OCI-LY7 (cell line): ENCODE measurements at regions not wholly inside any gene's neighbourhood (a gene's known extent, or its start where the extent isn't known, plus 50 kb on each side); places are given as distances from the start of the nearest gene placed in this dataset.
"Not testable (repeated sequence)": the region's sequence is repeated elsewhere in the genome, so short reads cannot be mapped to it uniquely, and the experiment has no call there.

Experiments
- BruUV-seq: library from RNA; stranded (reverse); fragments of 400-500 nt; replicated peaks from 2 replicates; lab custom pipeline; 2021; lab: Mats Ljungman, UMichigan
- CTCF ChIA-PET: fragments of 300-600 bp; sonication (Branson Sonifier 250); formaldehyde crosslinking; loops from one replicate; lab custom pipeline; 2022; ENCODE audit warnings: antibody characterized with exemption; ENCODE audit not compliant: unreplicated experiment; lab: Charles Lee
- POLR2A ChIA-PET: fragments of 300-600 bp; sonication (Branson Sonifier 250); formaldehyde crosslinking; loops from one replicate; lab custom pipeline; 2022; ENCODE audit warnings: antibody characterized with exemption; lab: Charles Lee
- DNase-seq: peaks from one replicate; pipeline ENCODE4 v3.0.0-alpha.2; 2015; ENCODE audit warnings: low spot score
- H2AFZ ChIP-seq: fragments of 200-600 bp; sonication (generic), shearing (Covaris generic); 2 replicates; pipeline ENCODE4 v1.6.1; 2014; ENCODE audit warnings: mild to moderate bottlenecking, antibody characterized with exemption, low read length, moderate library complexity
- H3K27ac ChIP-seq: fragments of 200-600 bp; sonication (generic); 2 replicates; pipeline ENCODE4 v1.5.1; 2014; ENCODE audit warnings: mixed run types, low read depth, mild to moderate bottlenecking, moderate library complexity, low read length, inconsistent platforms; ENCODE audit not compliant: poor library complexity, severe bottlenecking
- H3K36me3 ChIP-seq: fragments of 200-600 bp; sonication (generic); 2 replicates; pipeline ENCODE4 v1.6.1; 2014; ENCODE audit warnings: mild to moderate bottlenecking, antibody characterized with exemption, low read length, moderate library complexity, mixed read lengths; ENCODE audit not compliant: insufficient read depth
- H3K4me1 ChIP-seq: fragments of 200-600 bp; sonication (generic); 2 replicates; pipeline ENCODE4 v1.5.1; 2014; ENCODE audit warnings: mild to moderate bottlenecking, low read length; ENCODE audit not compliant: insufficient read depth, poor library complexity, severe bottlenecking
- H3K4me2 ChIP-seq: fragments of 200-600 bp; sonication (generic); 2 replicates; pipeline ENCODE4 v1.6.1; 2014; ENCODE audit warnings: mild to moderate bottlenecking, low read length
- H3K4me3 ChIP-seq: fragments of 200-600 bp; sonication (generic); 2 replicates; pipeline ENCODE4 v1.5.1; 2014; ENCODE audit warnings: mild to moderate bottlenecking, low read depth, low read length; ENCODE audit not compliant: poor library complexity, severe bottlenecking
- H3K79me2 ChIP-seq: fragments of 200-600 bp; sonication (generic); 2 replicates; pipeline ENCODE4 v1.6.1; 2016; ENCODE audit warnings: low read depth, mild to moderate bottlenecking, low read length, moderate library complexity, mixed read lengths; ENCODE audit not compliant: insufficient read depth
- H3K9me2 ChIP-seq: fragments of 200-600 bp; sonication (generic); 2 replicates; pipeline ENCODE4 v1.6.1; 2016; ENCODE audit warnings: mild to moderate bottlenecking, low read length, mixed read lengths; ENCODE audit not compliant: insufficient read depth
- H3K9me3 ChIP-seq: fragments of 200-600 bp; sonication (generic); 2 replicates; pipeline ENCODE4 v1.6.1; 2014; ENCODE audit warnings: mild to moderate bottlenecking, mixed run types, low read length, mixed read lengths
- H4K20me1 ChIP-seq: fragments of 200-600 bp; sonication (generic); 2 replicates; pipeline ENCODE4 v1.6.1; 2014; ENCODE audit warnings: mild to moderate bottlenecking, antibody characterized with exemption, low read length, moderate library complexity, mixed read lengths; ENCODE audit not compliant: insufficient read depth
- EZH2phosphoT487 ChIP-seq: fragments of 200-600 bp; sonication (generic); IDR thresholded peaks from 2 replicates; pipeline ENCODE4 v1.6.1; 2018; ENCODE audit warnings: low read depth, borderline replicate concordance, mild to moderate bottlenecking, mixed run types, antibody characterized with exemption, low read length, moderate library complexity, mixed read lengths
- intact Hi-C: fragments of 100-400 bp; cut with micrococcal nuclease; formaldehyde crosslinking; loops from one replicate; pipeline ENCODE4 v1.10.0; 2022; ENCODE audit not compliant: unreplicated experiment
- TF ChIP-seq, protein P1 (sequence below): fragments of 200-600 bp; sonication (generic); conservative IDR thresholded peaks from 2 replicates; pipeline ENCODE4 v1.5.1; 2014; ENCODE audit warnings: mild to moderate bottlenecking, antibody characterized with exemption, low read length, moderate library complexity, mixed read lengths

DNA sequence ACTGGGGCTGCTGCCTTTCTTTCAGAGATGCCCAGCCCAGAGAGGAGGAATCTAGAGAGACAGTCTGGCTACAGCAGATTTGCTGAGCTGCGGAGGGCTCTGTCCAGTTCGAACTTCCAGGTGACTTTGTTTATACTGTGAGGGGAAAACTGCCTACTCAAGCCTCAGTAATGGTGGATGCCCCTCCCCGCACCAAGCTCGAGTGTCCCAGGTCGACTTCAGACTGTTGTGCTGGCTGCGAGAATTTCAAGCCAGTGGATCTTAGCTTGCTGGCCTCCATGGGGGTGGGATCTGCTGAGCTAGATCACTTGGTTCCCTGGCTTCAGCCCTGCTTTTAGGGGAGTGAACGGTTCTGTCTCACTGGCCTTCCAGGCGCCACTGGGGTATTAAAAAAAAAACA lies 163.1 kb downstream of the GATB start:
- CTCF ChIA-PET, H3K9me3 ChIP-seq, BruUV-seq: not testable (repeated sequence)

DNA sequence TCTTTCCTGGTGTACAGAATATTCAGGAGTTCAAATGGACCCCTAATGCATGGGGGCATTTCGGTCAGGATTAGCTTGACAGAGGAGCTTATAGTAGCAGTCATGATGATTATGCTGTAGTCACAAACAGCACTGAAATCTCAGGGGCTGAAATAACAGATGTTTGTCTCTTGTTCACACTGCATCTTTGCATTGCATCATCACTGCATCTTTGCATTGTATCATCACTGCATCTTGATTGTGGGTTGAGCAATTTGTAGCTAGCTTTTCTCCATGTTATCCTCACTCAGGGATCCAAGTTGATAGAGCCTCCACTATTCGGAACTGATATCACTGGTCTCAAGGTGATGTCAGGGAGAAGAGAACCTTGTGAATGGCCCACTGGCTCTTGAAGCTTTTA lies 160.9 kb downstream of the GATB start:
- Histone ChIP-seq H3K27ac (no peak overlapping the region), H3K79me2 (no peaks in the 10 kb centered on the region), H3K4me2 (no peak overlapping the region), H3K36me3 (no peaks in the 10 kb centered on the region), H3K4me1 (no peaks in the 10 kb centered on the region), H3K4me3 (no peak overlapping the region), H3K9me3 (no peaks in the 10 kb centered on the region), H4K20me1 (no peaks in the 10 kb centered on the region), H2AFZ (no peak overlapping the region), H3K9me2 (no peaks in the 10 kb centered on the region)
- intact Hi-C loops: loop anchor here (5.0 kb wide), 1 partner anchor 68 kb away; no protein-coding TSS in a partner anchor
- TF ChIP-seq, protein P1, sequence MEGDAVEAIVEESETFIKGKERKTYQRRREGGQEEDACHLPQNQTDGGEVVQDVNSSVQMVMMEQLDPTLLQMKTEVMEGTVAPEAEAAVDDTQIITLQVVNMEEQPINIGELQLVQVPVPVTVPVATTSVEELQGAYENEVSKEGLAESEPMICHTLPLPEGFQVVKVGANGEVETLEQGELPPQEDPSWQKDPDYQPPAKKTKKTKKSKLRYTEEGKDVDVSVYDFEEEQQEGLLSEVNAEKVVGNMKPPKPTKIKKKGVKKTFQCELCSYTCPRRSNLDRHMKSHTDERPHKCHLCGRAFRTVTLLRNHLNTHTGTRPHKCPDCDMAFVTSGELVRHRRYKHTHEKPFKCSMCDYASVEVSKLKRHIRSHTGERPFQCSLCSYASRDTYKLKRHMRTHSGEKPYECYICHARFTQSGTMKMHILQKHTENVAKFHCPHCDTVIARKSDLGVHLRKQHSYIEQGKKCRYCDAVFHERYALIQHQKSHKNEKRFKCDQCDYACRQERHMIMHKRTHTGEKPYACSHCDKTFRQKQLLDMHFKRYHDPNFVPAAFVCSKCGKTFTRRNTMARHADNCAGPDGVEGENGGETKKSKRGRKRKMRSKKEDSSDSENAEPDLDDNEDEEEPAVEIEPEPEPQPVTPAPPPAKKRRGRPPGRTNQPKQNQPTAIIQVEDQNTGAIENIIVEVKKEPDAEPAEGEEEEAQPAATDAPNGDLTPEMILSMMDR: no peak
- no peak for TF ChIP-seq EZH2phosphoT487
- CTCF ChIA-PET: no interaction called here
- no peak for DNase-seq
- POLR2A ChIA-PET: interaction anchor here (1.4 kb wide), 1 partner anchor 28 kb away, joined by 6 read pairs; no protein-coding TSS in a partner anchor
- no TSS peak for BruUV-seq

More for the DNA sequence above, 163.1 kb downstream of the GATB start:
- H3K36me3 ChIP-seq, POLR2A ChIA-PET, H3K9me2 ChIP-seq, H3K4me3 ChIP-seq, H3K79me2 ChIP-seq, intact Hi-C loops, H3K27ac ChIP-seq, H3K4me2 ChIP-seq, H2AFZ ChIP-seq, H4K20me1 ChIP-seq, DNase-seq, H3K4me1 ChIP-seq: not testable (repeated sequence)

DNA sequence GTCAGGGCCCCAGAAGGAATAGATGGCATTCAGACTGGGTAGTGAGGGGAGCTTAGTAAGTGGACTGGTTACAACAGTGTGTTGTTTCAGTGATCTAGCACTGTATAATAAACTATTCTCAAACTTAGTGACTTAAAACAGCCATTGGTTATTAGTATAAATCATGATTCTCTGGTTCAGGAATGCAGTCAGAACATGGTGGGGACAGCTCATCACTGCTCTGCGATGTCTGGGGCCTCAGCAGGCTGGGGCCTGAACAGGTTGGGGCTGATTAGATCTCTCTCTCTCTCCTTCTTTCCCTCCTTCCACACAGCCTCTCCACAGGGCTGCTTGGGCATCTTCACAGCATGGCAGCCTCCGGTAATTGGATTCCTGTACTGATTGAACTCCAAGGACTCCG lies 160.4 kb downstream of the GATB start:
- ChIA-PET CTCF (no interaction called here), POLR2A (interaction anchor here (1.4 kb wide), 1 partner anchor 28 kb away, joined by 6 read pairs; no protein-coding TSS in a partner anchor)
- no peaks in the 10 kb centered on the region for H4K20me1 ChIP-seq
- no peak overlapping the region for H3K4me3 ChIP-seq
- H3K4me1 ChIP-seq: no peaks in the 10 kb centered on the region
- no peak overlapping the region for H3K4me2 ChIP-seq
- H3K27ac ChIP-seq: no peak overlapping the region
- H3K9me3 ChIP-seq: no peaks in the 10 kb centered on the region
- no peak for TF ChIP-seq EZH2phosphoT487
- TF ChIP-seq, protein P1: no peak
- BruUV-seq: no TSS peak
- H2AFZ ChIP-seq: no peak overlapping the region
- no peaks in the 10 kb centered on the region for H3K36me3 ChIP-seq
- no peaks in the 10 kb centered on the region for H3K79me2 ChIP-seq
- DNase-seq: no peak
- H3K9me2 ChIP-seq: no peaks in the 10 kb centered on the region
- intact Hi-C loops: loop anchor here (5.0 kb wide), 1 partner anchor 68 kb away; no protein-coding TSS in a partner anchor
